ENCODE measurements at regions not wholly inside any gene's neighbourhood (a gene's known extent, or its start where the extent isn't known, plus 50 kb on each side); places are given as distances from the start of the nearest gene placed in this dataset.

DNA sequence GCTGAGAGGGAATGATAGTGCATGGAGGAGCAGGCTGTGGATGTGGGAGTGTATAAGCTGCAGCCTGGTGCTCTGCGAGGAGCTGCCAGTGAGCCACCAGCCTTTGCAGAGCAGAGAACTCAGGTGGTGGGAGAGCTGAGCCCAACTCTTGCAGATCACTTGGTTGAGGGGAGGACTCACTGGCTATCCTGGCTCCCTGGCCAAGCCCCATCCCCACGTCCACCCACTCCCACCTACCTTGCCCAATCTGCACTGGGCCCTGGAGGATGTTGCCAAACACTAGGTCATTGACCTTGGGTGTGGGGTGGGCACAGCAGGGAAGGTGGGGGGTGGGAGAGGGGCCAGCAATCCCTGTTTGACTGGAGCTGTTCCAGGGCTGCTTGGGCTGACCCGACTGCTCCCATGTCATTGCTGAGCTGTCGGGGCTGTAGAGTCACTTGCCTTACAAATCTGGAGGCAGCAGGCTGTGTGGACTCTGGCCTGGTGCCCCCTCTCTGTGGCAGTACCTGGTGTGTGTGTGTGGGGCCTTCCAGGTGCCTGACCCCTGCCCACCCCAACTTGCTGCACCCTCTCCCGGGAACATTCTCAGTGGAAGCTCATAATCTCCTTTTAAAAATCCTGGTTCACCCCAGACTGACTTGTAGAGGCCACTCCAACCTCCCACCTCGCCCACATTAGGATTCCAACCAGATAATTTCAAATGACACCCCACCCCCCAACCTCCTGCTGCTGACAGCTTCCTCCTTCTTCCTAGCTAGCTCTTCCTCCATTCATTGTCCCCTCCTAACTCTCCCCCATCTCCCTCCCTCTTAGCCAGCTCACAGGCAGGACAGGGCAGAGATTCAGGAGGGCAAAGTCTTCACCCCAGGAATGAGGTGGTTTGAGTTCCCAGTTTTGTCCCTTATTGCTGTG is 162.3 kb downstream of the MRPL14 start:
- Histone ChIP-seq H2AFZ (ENCODE audit: low read length, unreplicated experiment) (no peak overlapping the region), H3K4me1 (ENCODE audit: control insufficient read depth, insufficient read depth, low read length, unreplicated experiment) (no peaks in the 10 kb centered on the region), H3K27me3 (ENCODE audit: insufficient read depth, low read length) (no peaks in the 10 kb centered on the region), H3K36me3 (ENCODE audit: insufficient read depth, low read length) (no peaks in the 10 kb centered on the region), H3K27ac (ENCODE audit: low read depth, low read length) (no peak overlapping the region), H3K4me3 (ENCODE audit: low read depth, low read length) (no peak overlapping the region), H3K79me2 (ENCODE audit: control insufficient read depth, insufficient read depth, low read length, unreplicated experiment) (no peaks in the 10 kb centered on the region)

DNA sequence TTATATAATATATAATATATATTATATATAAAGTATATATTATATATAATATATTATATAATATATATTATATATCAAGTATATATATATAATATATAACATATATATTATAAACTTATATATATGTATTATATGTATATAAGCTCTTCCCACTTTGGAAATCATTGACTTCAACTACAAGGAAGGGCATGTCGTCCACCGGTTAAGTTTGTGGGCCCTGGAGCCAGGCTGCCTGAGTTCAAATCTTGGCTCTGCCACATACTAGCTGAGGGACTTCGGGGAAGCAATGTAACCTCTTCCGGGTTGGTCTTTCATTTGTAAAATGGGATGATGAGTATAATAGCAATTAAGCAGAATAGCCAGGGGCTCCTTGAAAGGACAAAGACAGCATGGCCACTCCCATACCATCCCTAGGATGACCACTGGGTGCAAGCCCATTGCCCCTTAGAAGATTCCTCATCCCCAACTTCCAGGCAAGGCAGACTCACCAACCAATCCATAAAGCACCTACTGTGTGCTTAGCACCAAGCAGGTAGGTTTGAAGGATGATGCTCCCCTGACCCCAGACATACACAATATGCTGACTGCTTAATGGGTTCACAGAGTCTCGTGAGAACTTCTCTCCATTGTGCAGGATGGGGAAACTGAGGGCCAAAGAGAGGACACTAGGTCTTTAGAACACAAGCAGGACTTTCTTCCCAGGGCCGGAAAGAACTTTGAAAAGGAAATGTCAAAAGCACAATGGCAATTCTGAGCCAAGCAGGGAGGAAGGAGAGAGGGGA is 163.2 kb downstream of the MRPL14 start:
- Histone ChIP-seq H3K36me3 (ENCODE audit: insufficient read depth, low read length) (no peaks in the 10 kb centered on the region), H3K4me3 (ENCODE audit: low read depth, low read length) (no peak overlapping the region), H2AFZ (ENCODE audit: low read length, unreplicated experiment) (no peak overlapping the region), H3K79me2 (ENCODE audit: control insufficient read depth, insufficient read depth, low read length, unreplicated experiment) (no peaks in the 10 kb centered on the region), H3K4me1 (ENCODE audit: control insufficient read depth, insufficient read depth, low read length, unreplicated experiment) (no peaks in the 10 kb centered on the region), H3K27me3 (ENCODE audit: insufficient read depth, low read length) (no peaks in the 10 kb centered on the region), H3K27ac (ENCODE audit: low read depth, low read length) (no peak overlapping the region)

DNA sequence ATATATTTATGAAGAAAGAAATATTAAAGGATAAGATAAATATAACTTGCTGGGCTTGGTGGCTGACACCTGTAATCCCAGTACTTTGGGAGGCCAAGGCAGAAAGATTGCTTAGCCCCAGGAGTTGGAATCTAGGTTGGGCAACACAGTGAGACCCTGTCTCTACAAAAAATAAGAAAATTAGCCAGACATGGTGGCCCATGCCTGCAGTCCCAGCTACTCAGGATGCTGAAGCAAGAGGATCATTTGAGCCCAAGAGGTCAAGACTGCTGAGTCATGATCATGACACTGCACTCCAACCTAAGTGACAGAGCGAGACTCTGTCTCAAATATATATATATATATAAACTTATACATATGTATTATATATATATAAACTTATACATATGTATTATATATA is 164.0 kb downstream of the MRPL14 start:
- H3K4me3 ChIP-seq (ENCODE audit: low read depth, low read length), result no peak overlapping the region
- H3K4me1 ChIP-seq (ENCODE audit: control insufficient read depth, insufficient read depth, low read length, unreplicated experiment), result no peaks in the 10 kb centered on the region
- H3K27ac ChIP-seq (ENCODE audit: low read depth, low read length), result no peak overlapping the region
- no peak overlapping the region for H2AFZ ChIP-seq (ENCODE audit: low read length, unreplicated experiment)
- H3K36me3 ChIP-seq (ENCODE audit: insufficient read depth, low read length), result no peaks in the 10 kb centered on the region
- no peaks in the 10 kb centered on the region for H3K79me2 ChIP-seq (ENCODE audit: control insufficient read depth, insufficient read depth, low read length, unreplicated experiment)
- no peaks in the 10 kb centered on the region for H3K27me3 ChIP-seq (ENCODE audit: insufficient read depth, low read length)

DNA sequence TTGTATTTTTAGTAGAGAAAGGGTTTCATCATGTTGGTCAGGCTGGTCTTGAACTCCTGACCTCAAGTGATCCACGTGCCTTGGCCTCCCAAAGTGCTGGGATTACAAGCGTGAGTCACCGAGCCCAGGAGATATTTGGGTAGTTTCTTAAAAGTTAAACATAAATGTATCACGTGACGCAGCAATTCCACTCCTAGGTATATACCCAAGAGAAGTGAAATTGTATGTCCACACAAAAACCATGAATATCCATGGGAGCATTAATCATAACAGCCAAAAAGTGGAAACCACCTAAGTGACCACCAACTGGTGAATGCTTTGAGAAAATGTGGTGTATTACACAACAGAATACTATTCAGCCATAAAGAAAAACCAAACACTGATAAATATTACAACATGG is 164.8 kb downstream of the MRPL14 start:
- no peaks in the 10 kb centered on the region for H3K27me3 ChIP-seq (ENCODE audit: insufficient read depth, low read length)
- H3K36me3 ChIP-seq (ENCODE audit: insufficient read depth, low read length), result no peaks in the 10 kb centered on the region
- no peaks in the 10 kb centered on the region for H3K4me1 ChIP-seq (ENCODE audit: control insufficient read depth, insufficient read depth, low read length, unreplicated experiment)
- H2AFZ ChIP-seq (ENCODE audit: low read length, unreplicated experiment), result no peak overlapping the region
- H3K79me2 ChIP-seq (ENCODE audit: control insufficient read depth, insufficient read depth, low read length, unreplicated experiment), result no peaks in the 10 kb centered on the region
- no peak overlapping the region for H3K4me3 ChIP-seq (ENCODE audit: low read depth, low read length)
- 0 out of 2 replicates have a peak overlapping the region, but pooled peaks have one; percentile 12 for H3K27ac ChIP-seq (ENCODE audit: low read depth, low read length)

DNA sequence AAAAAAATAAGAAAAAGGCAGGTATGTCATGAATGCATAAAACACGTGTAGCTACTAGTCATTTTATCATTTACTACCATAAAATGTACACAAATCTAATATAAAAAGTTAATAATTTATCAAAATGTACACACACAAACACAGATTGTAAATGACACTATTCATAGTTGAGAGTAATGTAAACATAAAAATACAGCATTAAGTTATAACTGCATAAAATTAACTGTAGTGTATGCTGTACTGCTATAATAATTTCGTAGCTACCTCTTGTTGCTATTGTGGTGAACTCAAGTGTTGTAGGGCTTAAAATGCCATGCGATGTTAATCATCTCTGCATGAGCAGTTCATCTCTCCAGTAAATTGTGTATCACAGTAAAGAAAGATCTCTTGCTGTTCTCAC is 170.0 kb downstream of the MRPL14 start:
- no peaks in the 10 kb centered on the region for H3K4me1 ChIP-seq (ENCODE audit: control insufficient read depth, insufficient read depth, low read length, unreplicated experiment)
- no peaks in the 10 kb centered on the region for H3K27me3 ChIP-seq (ENCODE audit: insufficient read depth, low read length)
- H3K79me2 ChIP-seq (ENCODE audit: control insufficient read depth, insufficient read depth, low read length, unreplicated experiment), result no peaks in the 10 kb centered on the region
- no peak overlapping the region for H2AFZ ChIP-seq (ENCODE audit: low read length, unreplicated experiment)
- no peaks in the 10 kb centered on the region for H3K36me3 ChIP-seq (ENCODE audit: insufficient read depth, low read length)
- no peak overlapping the region for H3K27ac ChIP-seq (ENCODE audit: low read depth, low read length)
- H3K4me3 ChIP-seq (ENCODE audit: low read depth, low read length), result no peak overlapping the region

DNA sequence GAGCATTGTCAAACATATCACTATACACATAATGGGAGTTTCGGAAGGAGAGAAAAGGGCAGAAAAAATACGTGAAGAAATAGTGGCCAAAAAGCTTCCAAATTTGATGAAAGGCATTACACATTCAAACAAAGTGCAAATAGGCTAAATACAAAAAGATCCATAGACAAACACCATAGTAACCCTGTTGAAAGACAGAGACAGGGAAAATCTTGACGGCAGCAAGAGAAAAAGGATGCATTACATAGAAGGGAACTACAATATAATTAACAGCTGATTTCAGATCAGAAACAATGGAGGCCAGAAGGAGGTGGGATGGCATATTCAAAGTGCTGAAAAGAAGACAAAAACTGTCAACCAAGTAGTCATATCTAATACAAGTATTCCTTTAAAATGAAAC is 170.8 kb downstream of the MRPL14 start:
- Histone ChIP-seq H3K79me2 (ENCODE audit: control insufficient read depth, insufficient read depth, low read length, unreplicated experiment) (no peaks in the 10 kb centered on the region), H3K4me1 (ENCODE audit: control insufficient read depth, insufficient read depth, low read length, unreplicated experiment) (no peaks in the 10 kb centered on the region), H3K4me3 (ENCODE audit: low read depth, low read length) (no peak overlapping the region), H3K27me3 (ENCODE audit: insufficient read depth, low read length) (no peaks in the 10 kb centered on the region), H2AFZ (ENCODE audit: low read length, unreplicated experiment) (no peak overlapping the region), H3K27ac (ENCODE audit: low read depth, low read length) (no peak overlapping the region), H3K36me3 (ENCODE audit: insufficient read depth, low read length) (no peaks in the 10 kb centered on the region)

DNA sequence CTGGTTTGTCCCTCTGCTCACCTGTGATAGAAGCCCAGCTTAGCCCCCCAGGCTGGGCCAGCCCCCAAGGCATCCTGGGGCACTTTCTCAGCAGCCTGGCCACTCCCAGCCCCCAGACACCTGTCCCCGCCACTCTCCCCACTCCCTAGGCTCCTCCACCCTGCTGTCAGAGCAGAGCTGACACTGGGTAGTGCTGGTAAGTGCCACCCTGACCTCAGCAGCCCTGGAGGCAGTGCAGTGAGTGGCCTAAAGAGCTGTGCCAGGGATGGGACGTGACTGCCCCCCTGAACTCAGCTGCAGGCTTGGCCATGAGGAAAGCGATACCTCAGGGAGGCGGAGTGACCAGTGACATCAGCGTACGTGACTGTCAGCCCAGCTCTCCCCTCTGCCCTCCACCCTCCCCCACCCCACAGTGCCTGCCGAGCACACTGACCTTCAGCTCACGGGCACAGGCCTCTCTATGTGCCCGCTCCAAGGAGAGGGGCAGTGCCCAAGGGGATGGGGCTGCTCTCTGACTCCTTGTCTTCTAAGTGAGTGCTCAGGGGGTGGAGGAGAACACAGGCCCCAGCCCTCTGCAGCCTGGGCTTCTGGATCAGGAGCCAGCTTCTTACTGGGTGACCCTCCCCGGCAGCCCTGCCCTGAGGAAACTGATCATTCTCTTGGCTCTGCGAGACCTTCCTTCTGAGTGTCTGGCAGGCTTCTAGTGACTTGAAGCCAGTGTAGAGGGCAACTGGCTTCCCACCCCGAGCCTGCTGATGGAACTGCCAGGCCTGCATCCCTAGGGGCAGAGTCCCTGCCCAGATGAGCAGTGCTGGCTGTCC is 172.7 kb downstream of the MRPL14 start:
- H3K27me3 ChIP-seq (ENCODE audit: insufficient read depth, low read length), result no peaks in the 10 kb centered on the region
- H3K4me1 ChIP-seq (ENCODE audit: control insufficient read depth, insufficient read depth, low read length, unreplicated experiment), result no peaks in the 10 kb centered on the region
- H3K27ac ChIP-seq (ENCODE audit: low read depth, low read length), result no peak overlapping the region
- no peaks in the 10 kb centered on the region for H3K79me2 ChIP-seq (ENCODE audit: control insufficient read depth, insufficient read depth, low read length, unreplicated experiment)
- H3K36me3 ChIP-seq (ENCODE audit: insufficient read depth, low read length), result no peaks in the 10 kb centered on the region
- no peak overlapping the region for H3K4me3 ChIP-seq (ENCODE audit: low read depth, low read length)
- no peak overlapping the region for H2AFZ ChIP-seq (ENCODE audit: low read length, unreplicated experiment)

DNA sequence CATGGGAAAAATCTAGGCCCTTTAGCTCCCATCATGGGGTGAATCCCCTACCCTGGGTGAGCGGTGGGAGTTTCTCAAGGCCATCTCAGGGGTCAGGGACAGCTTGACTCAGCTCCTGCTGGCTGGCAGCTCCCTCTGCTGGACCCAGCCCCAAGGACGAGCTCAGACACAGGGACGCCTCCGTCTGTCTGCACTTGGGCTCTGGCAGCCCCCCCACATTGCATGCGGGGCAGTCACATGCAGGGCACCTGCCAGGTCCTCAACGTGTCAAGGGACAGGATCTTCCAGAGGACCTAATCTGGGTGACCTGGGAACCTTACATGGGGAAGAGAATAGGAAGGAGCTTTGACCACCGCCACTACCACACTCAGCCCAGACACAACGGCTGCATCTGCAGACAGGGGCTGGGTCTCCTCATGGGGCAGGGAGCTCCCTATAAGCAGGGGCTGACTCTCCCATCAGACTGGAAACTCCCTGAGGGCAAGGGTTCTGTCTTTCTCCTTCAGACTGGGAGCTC is 173.4 kb downstream of the MRPL14 start:
- Histone ChIP-seq H3K27me3 (ENCODE audit: insufficient read depth, low read length) (no peaks in the 10 kb centered on the region), H3K79me2 (ENCODE audit: control insufficient read depth, insufficient read depth, low read length, unreplicated experiment) (no peaks in the 10 kb centered on the region), H3K4me1 (ENCODE audit: control insufficient read depth, insufficient read depth, low read length, unreplicated experiment) (no peaks in the 10 kb centered on the region), H3K36me3 (ENCODE audit: insufficient read depth, low read length) (no peaks in the 10 kb centered on the region), H3K4me3 (ENCODE audit: low read depth, low read length) (no peak overlapping the region), H3K27ac (ENCODE audit: low read depth, low read length) (no peak overlapping the region), H2AFZ (ENCODE audit: low read length, unreplicated experiment) (no peak overlapping the region)

DNA sequence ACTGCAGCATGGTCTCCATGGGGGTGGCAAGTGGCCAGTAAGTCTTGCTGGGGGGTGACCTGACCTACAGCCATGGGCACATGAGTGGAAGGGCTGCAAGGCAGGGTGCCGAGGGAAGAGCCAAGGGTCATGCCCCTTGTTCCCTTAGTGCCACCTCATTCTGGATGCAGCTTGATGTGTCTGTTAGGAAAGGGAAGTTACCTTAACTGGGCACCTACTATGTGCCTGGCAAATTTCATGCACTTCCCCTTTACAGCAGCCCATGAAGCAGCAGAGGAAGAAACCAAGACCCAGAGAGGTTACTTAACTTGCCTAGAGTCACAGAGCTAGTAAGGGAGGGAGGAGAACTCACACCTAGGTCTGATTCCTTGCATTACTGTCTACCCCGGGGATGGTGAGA is 174.0 kb downstream of the MRPL14 start:
- no peak overlapping the region for H3K27ac ChIP-seq (ENCODE audit: low read depth, low read length)
- H3K36me3 ChIP-seq (ENCODE audit: insufficient read depth, low read length), result no peaks in the 10 kb centered on the region
- H2AFZ ChIP-seq (ENCODE audit: low read length, unreplicated experiment), result no peak overlapping the region
- no peaks in the 10 kb centered on the region for H3K79me2 ChIP-seq (ENCODE audit: control insufficient read depth, insufficient read depth, low read length, unreplicated experiment)
- no peaks in the 10 kb centered on the region for H3K4me1 ChIP-seq (ENCODE audit: control insufficient read depth, insufficient read depth, low read length, unreplicated experiment)
- no peak overlapping the region for H3K4me3 ChIP-seq (ENCODE audit: low read depth, low read length)
- H3K27me3 ChIP-seq (ENCODE audit: insufficient read depth, low read length), result no peaks in the 10 kb centered on the region

DNA sequence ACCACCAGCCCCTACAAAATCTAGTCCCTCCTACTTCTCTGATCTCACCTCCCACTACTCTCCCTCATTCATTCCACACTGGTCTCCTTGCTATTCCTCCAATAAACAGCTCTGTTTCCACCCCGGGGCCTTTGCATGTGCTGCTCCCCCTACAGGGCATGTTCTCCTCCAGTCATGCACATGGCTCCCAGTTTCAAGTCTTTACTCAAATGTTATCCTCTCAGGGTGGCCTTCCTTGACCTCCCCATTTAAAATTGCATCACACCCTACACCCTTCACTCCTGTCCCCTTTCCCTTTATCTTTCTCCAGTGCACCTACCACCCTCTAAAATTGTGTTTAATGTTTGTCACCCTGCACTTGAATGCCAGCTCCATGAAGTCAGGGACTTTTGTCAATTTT is 174.5 kb downstream of the MRPL14 start:
- H3K4me3 ChIP-seq (ENCODE audit: low read depth, low read length), result no peak overlapping the region
- no peaks in the 10 kb centered on the region for H3K27me3 ChIP-seq (ENCODE audit: insufficient read depth, low read length)
- H3K79me2 ChIP-seq (ENCODE audit: control insufficient read depth, insufficient read depth, low read length, unreplicated experiment), result no peaks in the 10 kb centered on the region
- H3K36me3 ChIP-seq (ENCODE audit: insufficient read depth, low read length), result no peaks in the 10 kb centered on the region
- H2AFZ ChIP-seq (ENCODE audit: low read length, unreplicated experiment), result no peak overlapping the region
- no peak overlapping the region for H3K27ac ChIP-seq (ENCODE audit: low read depth, low read length)
- H3K4me1 ChIP-seq (ENCODE audit: control insufficient read depth, insufficient read depth, low read length, unreplicated experiment), result no peaks in the 10 kb centered on the region
